PC-9 (cell line): ENCODE measurements at regions not wholly inside any gene's neighbourhood (a gene's known extent, or its start where the extent isn't known, plus 50 kb on each side); places are given as distances from the start of the nearest gene placed in this dataset.

ENCODE experiments used
- EZH2 ChIP-seq: fragments of 200-600 bp; sonication (generic); IDR thresholded peaks from 2 replicates; pipeline ENCODE4 v1.8.0; 2017; ENCODE audit warnings: antibody characterized with exemption, low read depth
- TF ChIP-seq, protein P1 (sequence below): fragments of 200-600 bp; sonication (generic); conservative IDR thresholded peaks from 2 replicates; pipeline ENCODE4 v1.6.1; 2017; ENCODE audit warnings: mixed run types, antibody characterized with exemption, mild to moderate bottlenecking, moderate library complexity

DNA sequence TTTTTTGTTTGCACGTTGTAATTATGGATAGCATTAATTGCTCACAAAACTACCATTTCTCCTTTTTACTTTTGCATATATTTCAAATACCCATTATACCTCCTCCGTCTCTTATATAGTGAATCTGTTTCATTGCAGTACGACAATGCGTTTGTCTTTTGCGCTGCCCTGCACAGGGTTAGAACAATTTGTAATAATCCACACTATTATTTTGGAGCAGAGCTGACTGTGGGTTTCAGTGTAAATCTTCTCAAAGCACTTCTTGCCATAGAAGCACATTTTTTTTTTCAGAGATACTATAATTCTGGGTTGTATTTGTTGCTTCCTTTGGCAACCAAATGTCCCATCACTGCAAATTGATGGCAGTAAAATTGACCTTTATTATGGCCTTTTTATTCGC is 451.8 kb upstream of the STXBP6 start:
- TF ChIP-seq, protein P1, sequence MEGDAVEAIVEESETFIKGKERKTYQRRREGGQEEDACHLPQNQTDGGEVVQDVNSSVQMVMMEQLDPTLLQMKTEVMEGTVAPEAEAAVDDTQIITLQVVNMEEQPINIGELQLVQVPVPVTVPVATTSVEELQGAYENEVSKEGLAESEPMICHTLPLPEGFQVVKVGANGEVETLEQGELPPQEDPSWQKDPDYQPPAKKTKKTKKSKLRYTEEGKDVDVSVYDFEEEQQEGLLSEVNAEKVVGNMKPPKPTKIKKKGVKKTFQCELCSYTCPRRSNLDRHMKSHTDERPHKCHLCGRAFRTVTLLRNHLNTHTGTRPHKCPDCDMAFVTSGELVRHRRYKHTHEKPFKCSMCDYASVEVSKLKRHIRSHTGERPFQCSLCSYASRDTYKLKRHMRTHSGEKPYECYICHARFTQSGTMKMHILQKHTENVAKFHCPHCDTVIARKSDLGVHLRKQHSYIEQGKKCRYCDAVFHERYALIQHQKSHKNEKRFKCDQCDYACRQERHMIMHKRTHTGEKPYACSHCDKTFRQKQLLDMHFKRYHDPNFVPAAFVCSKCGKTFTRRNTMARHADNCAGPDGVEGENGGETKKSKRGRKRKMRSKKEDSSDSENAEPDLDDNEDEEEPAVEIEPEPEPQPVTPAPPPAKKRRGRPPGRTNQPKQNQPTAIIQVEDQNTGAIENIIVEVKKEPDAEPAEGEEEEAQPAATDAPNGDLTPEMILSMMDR: no peak
- no peak for TF ChIP-seq EZH2
